NCI-H2107 (cell line): ENCODE measurements at regions not wholly inside any gene's neighbourhood (a gene's known extent, or its start where the extent isn't known, plus 50 kb on each side); places are given as distances from the start of the nearest gene placed in this dataset.

Source experiments
- DNase-seq: peaks from one replicate; lab custom pipeline; 2025; lab: John Stamatoyannopoulos, UW

DNA sequence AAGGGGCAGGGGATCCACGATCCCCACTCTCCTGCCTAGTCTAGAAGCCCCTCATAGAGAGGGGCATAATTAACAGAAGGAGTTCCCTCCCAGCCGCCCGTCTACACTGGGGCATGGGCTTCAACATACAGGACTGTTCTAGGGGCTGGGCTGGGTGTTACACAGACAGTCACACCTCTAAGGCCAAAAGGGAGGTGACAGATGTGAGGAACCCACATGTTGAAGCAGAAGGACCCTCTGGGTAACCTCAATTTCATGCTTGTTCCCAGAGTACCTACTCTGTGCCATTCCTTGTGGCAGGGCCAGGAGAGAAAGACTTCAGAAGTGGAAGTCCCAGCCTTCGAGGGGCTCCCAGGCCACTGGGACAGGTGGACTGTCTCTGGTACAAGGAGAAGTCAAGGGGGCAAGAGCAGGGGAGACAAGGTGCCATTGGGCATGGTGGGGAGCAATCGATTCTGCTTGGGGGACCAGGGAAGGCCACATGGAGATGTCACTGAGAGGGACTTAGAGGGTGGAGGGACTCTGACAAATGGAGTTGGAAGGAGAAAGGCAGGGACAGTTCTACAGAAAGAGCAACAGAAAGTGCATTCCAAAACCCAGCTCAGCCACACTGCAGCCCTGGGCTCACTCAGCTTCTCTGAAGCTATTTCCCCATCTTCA lies 71.3 kb downstream of the CPN2 start:
- no peak for DNase-seq

GRCh38 chr3:194280777-194281176 lies 70.4 kb downstream of the CPN2 start:
- DNase-seq = no peak

DNA sequence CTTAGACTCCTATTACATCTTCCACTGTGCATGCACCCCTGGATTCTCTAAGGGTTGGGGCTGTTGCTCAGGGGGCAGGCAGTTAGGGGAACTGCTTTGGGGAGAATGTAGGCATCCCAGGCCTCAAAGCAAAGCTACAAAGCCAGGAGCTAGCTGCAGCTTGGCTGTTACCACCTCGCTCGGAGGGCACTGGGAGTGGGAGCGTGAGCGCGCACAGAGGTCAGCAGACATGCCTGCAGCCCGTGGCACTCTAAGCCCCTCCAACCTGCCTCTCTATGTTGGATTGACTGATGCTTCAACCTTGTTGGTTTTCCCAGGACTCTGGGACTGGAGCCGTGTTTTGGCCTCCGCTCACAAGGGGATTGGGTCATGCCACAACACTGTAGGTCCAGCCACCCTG lies 69.8 kb downstream of the CPN2 start:
- no peak for DNase-seq

- no peak for DNase-seq
These were observed 69.4 kb downstream of the CPN2 start for GRCh38 chr3:194281766-194282165.

- DNase-seq = no peak
These were observed 68.5 kb downstream of the CPN2 start for GRCh38 chr3:194282436-194283122.

DNA sequence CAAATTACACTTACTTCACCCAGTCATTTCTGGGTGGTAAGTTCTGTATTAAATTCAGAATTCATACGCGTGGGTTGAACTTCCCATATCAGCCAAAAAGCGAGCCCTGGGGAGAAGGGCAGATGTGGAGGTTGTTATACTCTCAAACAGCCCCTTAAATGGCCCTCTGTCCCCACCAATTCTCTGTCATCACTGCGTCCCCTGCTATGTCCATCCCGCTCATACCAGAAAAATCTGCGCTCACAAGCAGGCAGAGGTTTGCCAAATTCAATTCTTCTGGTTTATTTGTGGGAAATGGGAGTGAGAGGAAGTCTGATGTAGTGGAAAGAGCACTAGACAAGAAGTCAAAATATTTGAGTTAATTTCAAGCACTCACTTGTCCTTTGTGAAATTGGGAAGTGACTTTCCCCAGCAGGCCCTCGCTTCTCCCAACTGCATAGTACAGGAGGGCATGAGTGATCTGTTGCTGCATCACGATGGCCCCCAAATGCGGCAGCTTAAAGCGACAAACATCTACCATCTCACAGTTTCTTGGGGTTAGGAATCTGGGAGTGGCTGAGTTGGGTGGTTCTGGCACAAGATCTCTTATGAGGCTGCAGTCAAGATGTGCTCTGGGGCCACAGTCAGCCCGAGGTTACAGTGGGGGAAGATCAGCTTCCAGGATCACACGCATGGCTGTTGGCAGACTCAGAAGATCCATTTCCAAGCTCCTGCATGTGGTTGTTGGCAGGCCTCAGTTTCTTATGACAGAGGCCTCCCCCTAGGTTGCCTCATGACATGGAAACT lies 67.7 kb downstream of the CPN2 start:
- DNase-seq = no peak

DNA sequence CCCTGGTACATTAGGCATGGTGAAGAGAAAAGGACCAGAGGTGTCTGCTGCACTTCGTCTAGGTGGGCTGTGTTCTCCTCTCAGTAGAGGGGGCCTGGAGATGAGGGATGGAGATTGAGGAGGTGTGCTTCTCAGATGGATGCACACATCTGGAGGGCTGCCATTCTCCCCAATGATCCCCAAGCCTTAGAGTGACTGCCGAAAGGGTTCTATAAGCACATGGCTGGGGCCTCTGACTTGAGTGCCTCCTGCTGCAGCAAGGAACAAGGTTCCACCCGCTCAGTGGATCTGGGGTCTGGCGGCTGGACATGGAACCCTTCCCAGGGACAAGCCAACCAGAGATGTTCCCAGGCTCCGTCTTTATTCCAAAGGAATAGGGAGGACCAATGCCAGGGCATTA lies 66.8 kb downstream of the CPN2 start:
- no peak for DNase-seq

DNA sequence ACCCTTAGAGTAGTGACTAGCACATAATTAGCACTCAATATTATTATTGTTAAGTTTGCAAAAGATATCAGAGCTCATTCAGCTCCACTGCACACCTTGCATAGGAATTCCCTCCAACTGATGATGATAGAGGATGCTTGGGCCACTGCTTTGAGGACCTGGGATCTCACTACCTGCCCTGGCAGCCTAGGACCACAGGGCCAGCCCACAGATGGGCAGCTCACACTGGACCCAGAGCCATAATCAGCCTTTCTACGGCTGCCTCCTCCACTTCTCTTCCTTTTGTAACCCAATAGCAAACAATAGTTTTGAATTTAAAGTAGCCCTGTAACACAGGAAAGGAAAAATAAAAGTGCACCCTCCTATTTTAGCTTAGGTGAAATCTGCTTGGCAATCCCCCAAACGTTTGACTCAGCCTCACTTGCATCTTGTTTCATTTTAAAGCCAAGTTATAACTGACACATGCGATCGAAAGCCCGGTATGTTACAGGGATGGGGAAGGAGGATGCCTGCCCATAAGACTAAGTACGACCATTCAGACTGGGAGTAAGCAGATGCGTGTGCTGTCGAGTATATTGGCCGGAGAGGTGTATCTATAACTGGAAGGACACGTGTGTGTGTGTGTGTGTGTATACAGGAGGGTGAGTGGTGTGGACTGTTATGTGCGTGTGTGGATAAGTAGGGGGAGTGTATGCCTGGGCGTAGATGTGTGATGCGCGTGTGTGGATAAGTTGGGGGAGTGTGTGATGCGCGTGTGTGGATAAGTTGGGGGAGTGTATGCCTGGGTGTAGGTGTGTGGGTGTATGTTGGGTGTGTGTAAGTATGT lies 65.9 kb downstream of the CPN2 start:
- DNase-seq = no peak

GRCh38 chr3:194285850-194286197 lies 65.3 kb downstream of the CPN2 start:
- DNase-seq = no peak

DNA sequence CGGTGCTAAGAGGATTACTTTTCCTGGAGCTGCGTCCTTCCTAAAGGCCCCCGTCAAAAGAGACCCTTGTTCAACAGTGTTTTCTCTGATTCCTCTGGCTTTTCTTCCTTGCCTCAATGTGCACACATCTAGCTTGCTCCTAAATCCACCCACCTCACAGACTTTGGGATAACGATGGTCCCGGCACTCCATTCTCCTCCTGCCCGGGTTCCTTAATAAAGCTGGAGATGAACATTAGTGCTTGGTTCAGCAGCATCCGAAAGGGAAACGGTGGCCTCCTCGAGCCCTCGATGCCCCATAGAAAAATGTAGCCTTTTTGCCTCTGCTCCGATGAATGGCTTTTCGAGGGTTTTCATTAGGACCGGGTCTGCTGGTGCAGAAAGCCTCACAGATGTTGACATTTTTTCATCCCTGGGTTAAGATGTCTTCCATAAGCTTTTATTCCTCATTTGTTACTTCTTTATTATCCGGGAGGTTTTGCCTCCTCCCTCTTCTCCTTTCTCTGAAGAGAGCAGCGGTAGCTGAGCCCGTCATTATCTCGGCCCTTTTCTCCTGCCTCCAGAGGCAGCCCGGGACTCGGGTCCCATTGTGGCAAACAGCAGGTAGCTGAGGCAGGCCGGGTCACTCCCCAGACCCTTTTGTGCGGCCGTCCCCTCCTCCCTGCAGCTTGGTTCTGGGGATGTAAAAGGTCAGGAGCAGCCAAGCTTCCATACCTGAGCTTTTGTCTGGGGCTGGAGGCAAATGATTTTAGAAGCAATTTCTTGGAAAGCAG lies 64.6 kb downstream of the CPN2 start:
- no peak for DNase-seq

GRCh38 chr3:194287374-194287773 lies 63.8 kb downstream of the CPN2 start:
- no peak for DNase-seq

DNA sequence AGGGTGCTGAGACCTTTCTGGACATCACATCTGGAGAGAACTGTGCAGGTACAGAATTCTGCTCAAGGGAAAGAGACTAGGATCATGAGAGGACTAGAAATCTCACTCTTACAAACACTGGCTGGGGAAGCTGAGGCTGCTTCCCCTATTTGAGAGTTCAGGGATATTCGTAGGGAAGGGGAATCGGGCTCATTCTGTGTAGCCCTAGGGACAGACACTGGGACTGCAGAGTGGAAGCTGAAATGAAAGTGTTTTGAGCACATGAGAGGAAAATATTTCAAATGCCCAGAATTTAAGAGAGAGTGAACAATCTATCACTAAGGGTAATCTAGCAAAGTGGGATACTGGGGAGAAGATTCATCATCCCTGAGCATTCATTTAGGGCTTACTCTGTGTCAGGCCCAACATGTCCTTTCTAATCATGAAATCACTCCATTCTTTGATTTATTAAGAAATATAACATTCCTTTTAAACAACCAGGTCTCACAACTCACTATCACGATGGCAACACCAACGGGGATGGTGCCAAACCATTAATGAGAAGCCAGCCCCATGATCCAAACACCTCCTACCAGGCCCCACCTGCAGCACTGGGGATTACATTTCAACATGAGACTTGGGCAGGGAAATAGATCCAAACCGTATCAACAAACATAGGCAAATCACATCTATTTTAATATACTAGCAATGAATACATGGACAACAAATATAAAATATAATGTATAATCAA lies 63.0 kb downstream of the CPN2 start:
- DNase-seq = no peak
